ENCODE measurements at regions not wholly inside any gene's neighbourhood (a gene's known extent, or its start where the extent isn't known, plus 50 kb on each side); places are given as distances from the start of the nearest gene placed in this dataset.

- intact Hi-C loops (cut with DNase I; ENCODE audit: low total_unique reads): no loop called here
- DNase-seq: no peak
- Histone ChIP-seq H3K36me3 (no peaks in the 10 kb centered on the region), H3K27ac (no peak overlapping the region), H3K4me1 (no peaks in the 10 kb centered on the region), H3K27me3 (no peaks in the 10 kb centered on the region), H3K9me3 (no peaks in the 10 kb centered on the region), H3K4me3 (no peak overlapping the region)
- TF ChIP-seq, protein P1, sequence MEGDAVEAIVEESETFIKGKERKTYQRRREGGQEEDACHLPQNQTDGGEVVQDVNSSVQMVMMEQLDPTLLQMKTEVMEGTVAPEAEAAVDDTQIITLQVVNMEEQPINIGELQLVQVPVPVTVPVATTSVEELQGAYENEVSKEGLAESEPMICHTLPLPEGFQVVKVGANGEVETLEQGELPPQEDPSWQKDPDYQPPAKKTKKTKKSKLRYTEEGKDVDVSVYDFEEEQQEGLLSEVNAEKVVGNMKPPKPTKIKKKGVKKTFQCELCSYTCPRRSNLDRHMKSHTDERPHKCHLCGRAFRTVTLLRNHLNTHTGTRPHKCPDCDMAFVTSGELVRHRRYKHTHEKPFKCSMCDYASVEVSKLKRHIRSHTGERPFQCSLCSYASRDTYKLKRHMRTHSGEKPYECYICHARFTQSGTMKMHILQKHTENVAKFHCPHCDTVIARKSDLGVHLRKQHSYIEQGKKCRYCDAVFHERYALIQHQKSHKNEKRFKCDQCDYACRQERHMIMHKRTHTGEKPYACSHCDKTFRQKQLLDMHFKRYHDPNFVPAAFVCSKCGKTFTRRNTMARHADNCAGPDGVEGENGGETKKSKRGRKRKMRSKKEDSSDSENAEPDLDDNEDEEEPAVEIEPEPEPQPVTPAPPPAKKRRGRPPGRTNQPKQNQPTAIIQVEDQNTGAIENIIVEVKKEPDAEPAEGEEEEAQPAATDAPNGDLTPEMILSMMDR (IDR thresholded peaks at IDR 0.05): no peak
- TF ChIP-seq POLR2A (IDR thresholded peaks at IDR 0.05): no peak
Measured at GRCh38 chr9:99416007-99416406, 193.9 kb downstream of the SEC61B start.

DNA sequence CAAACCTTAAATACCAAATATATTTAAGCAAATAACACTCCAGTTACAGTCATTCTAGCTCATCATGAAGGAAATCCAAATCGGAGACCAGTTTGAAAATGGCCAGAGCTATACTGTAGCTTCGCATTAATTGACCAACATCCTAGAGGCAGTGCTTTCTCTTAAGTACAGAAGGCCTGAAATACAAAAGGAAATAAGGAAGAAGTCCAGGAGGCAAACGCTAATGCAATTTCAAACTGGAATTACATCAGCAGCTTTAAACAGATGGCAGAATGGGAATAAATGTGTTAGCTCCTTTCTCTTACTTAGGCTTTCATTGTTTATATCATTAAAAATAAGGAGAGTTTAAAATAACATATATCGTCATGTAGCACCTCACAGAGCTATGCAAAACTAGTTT is 197.0 kb downstream of the SEC61B start:
- TF ChIP-seq, protein P1 (IDR thresholded peaks at IDR 0.05): no peak
- no peak for TF ChIP-seq POLR2A (IDR thresholded peaks at IDR 0.05)
- no peaks in the 10 kb centered on the region for H3K9me3 ChIP-seq
- H3K4me3 ChIP-seq: no peak overlapping the region
- no peak overlapping the region for H3K27ac ChIP-seq
- no peak for DNase-seq
- no peaks in the 10 kb centered on the region for H3K27me3 ChIP-seq
- intact Hi-C loops (cut with DNase I; ENCODE audit: low total_unique reads): no loop called here
- H3K36me3 ChIP-seq: no peaks in the 10 kb centered on the region
- H3K4me1 ChIP-seq: no peaks in the 10 kb centered on the region

- TF ChIP-seq, protein P1 (IDR thresholded peaks at IDR 0.05): no peak
- no peaks in the 10 kb centered on the region for H3K4me1 ChIP-seq
Measured at GRCh38 chr9:99421369-99421768, 199.3 kb downstream of the SEC61B start.

DNA sequence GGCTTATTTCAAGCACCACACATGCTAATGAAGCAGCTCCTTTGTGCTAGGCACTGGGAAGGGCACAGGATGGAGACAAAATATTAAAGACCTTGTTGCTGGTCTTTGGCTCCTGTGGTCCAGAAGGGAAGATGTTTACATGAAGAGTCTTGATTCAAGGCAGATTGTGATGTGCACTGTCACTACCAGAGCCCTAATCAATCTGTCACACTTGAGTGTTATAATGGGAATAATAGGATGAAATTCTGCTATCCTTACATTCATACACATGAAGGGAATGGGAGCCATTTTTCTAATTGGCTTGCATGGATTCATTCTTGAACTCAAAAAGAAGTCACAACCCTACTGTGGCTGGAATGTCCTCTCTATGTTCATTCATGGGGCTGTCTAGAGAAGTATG is 203.0 kb downstream of the SEC61B start:
- no peak for DNase-seq
- H3K27me3 ChIP-seq: no peaks in the 10 kb centered on the region
- H3K4me3 ChIP-seq: no peak overlapping the region
- H3K27ac ChIP-seq: no peak overlapping the region
- intact Hi-C loops (cut with DNase I; ENCODE audit: low total_unique reads): no loop called here
- no peaks in the 10 kb centered on the region for H3K9me3 ChIP-seq
- no peaks in the 10 kb centered on the region for H3K36me3 ChIP-seq
- H3K4me1 ChIP-seq: no peaks in the 10 kb centered on the region
- TF ChIP-seq, protein P1 (IDR thresholded peaks at IDR 0.05): no peak

More at GRCh38 chr9:99421369-99421768, 199.3 kb downstream of the SEC61B start:
- no peak for DNase-seq
- intact Hi-C loops (cut with DNase I; ENCODE audit: low total_unique reads): no loop called here
- no peaks in the 10 kb centered on the region for H3K36me3 ChIP-seq
- no peaks in the 10 kb centered on the region for H3K27me3 ChIP-seq
- no peak overlapping the region for H3K4me3 ChIP-seq
- no peaks in the 10 kb centered on the region for H3K9me3 ChIP-seq
- no peak overlapping the region for H3K27ac ChIP-seq

DNA sequence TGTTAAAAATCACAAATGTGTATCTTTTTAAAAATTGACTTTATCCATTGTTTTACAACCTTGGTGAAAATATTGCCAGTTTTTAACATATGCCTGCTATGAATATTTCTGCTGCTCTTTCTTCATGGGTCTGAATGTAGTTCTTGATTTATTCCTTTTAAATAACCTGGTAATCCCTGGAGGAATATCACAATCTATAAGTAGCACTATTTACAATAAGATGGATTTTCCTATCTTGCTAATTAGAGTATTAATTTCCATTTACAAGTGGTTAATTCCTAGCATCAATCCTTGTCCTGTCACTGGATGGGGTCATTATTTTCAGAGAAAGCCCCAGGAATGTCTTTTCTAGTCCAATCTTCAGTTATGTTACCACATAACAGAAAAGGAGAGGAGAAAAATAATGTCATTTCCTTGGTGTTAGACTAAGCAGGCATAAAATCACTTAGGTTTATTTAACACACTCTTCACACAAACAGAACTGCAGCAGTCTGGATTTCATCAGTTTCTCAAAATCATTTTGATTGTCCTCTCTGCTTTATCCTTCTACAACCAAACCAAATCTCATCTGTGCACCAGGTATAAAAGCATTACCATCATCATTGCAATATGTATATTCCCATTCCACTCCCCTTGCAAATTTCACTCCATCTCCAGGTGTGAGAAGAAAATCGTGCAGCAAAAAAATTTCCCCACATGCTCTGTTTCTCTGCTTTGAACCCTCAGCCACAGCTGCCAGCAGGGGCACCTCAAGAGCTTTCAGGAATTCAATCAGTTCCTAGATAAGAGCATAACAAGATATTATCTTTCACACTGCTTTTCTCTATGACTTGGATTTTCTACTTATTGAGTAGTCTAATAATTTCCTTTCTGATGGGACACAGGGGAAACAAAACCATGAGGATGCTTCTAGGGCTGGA is 204.1 kb downstream of the SEC61B start:
- no peak for DNase-seq
- intact Hi-C loops (cut with DNase I; ENCODE audit: low total_unique reads): no loop called here
- no peak for TF ChIP-seq POLR2A (IDR thresholded peaks at IDR 0.05)
- TF ChIP-seq, protein P1 (IDR thresholded peaks at IDR 0.05): no peak

More for the DNA sequence above, 204.1 kb downstream of the SEC61B start:
- Histone ChIP-seq H3K36me3 (no peaks in the 10 kb centered on the region), H3K27ac (no peak overlapping the region), H3K4me3 (no peak overlapping the region), H3K9me3 (no peaks in the 10 kb centered on the region), H3K4me1 (no peaks in the 10 kb centered on the region), H3K27me3 (no peaks in the 10 kb centered on the region)

All from uterus (tissue), 3 donors.